Keratinocyte (primary cell): ENCODE measurements at regions not wholly inside any gene's neighbourhood (a gene's known extent, or its start where the extent isn't known, plus 50 kb on each side); places are given as distances from the start of the nearest gene placed in this dataset.

ENCODE experiments used
- DNase-seq: peaks from one replicate; pipeline ENCODE4 v3.0.0-alpha.2; 2011; ENCODE audit warnings: low read depth, missing footprints, low spot score
- FAIRE-seq: peaks from 2 replicates; lab custom pipeline; 2011; peaks lifted over from hg19 to GRCh38; lab: Jason Lieb, UNC
- H2AFZ ChIP-seq: 2 replicates; pipeline ENCODE4 v1.6.0; 2012; ENCODE audit warnings: low read length, control low read depth, inconsistent platforms; ENCODE audit not compliant: control insufficient read depth
- H3K27ac ChIP-seq: 2 replicates; pipeline ENCODE4 v1.5.1; 2011; ENCODE audit warnings: low read length; ENCODE audit not compliant: control insufficient read depth, insufficient read depth
- H3K27me3 ChIP-seq: 3 replicates; pipeline ENCODE4 v1.6.0; 2011; ENCODE audit warnings: low read length; ENCODE audit not compliant: control insufficient read depth, insufficient read depth; ENCODE audit errors: extremely low read depth
- H3K36me3 ChIP-seq, 2 experiments: 2 replicates in 1 of 2; 3 replicates in 1 of 2; pipeline ENCODE4 v1.5.1; 2011; ENCODE audit warnings: low read length in 2 of 2, mild to moderate bottlenecking in 1 of 2; ENCODE audit not compliant: control insufficient read depth in 2 of 2, insufficient read depth in 2 of 2; ENCODE audit errors: extremely low read depth in 1 of 2
- H3K4me1 ChIP-seq: 3 replicates; pipeline ENCODE4 v1.5.1; 2011; ENCODE audit warnings: low read length; ENCODE audit not compliant: control insufficient read depth, insufficient read depth; ENCODE audit errors: extremely low read depth
- H3K4me2 ChIP-seq: 3 replicates; pipeline ENCODE4 v1.6.0; 2011; ENCODE audit warnings: low read depth, low read length; ENCODE audit not compliant: control insufficient read depth, insufficient read depth; ENCODE audit errors: extremely low read depth
- H3K4me3 ChIP-seq, 3 experiments: fragments of 200-600 bp in 1 of 3; sonication (generic) in 1 of 3; 2 replicates in 2 of 3; 3 replicates in 1 of 3; pipeline ENCODE4 v1.5.1; 2011 to 2016; ENCODE audit warnings: low read length in 3 of 3, mild to moderate bottlenecking in 3 of 3, control low read depth in 2 of 3, inconsistent platforms in 1 of 3, low read depth in 1 of 3, mixed read lengths in 1 of 3, mixed run types in 1 of 3, moderate library complexity in 1 of 3; ENCODE audit not compliant: control insufficient read depth in 2 of 3, insufficient read depth in 2 of 3; ENCODE audit errors: extremely low read depth in 1 of 3
- H3K79me2 ChIP-seq: 2 replicates; pipeline ENCODE4 v1.6.0; 2012; ENCODE audit warnings: low read length; ENCODE audit not compliant: control insufficient read depth, insufficient read depth
- H3K9ac ChIP-seq: 3 replicates; pipeline ENCODE4 v1.6.0; 2011; ENCODE audit warnings: low read length; ENCODE audit not compliant: control insufficient read depth, insufficient read depth; ENCODE audit errors: extremely low read depth
- H3K9me1 ChIP-seq: 3 replicates; pipeline ENCODE4 v1.6.0; 2011; ENCODE audit warnings: low read length; ENCODE audit not compliant: control insufficient read depth, insufficient read depth; ENCODE audit errors: extremely low read depth
- H3K9me3 ChIP-seq: 2 replicates; pipeline ENCODE4 v1.5.1; 2012; ENCODE audit warnings: low read depth, low read length; ENCODE audit not compliant: control insufficient read depth
- H4K20me1 ChIP-seq: 3 replicates; pipeline ENCODE4 v1.6.0; 2011; ENCODE audit warnings: low read length; ENCODE audit not compliant: control insufficient read depth, insufficient read depth; ENCODE audit errors: extremely low read depth
- CTCF ChIP-seq, 3 experiments: IDR thresholded peaks in 1 of 3; conservative IDR thresholded peaks in 1 of 3; optimal IDR thresholded peaks in 1 of 3; 2 replicates in 2 of 3; 3 replicates in 1 of 3; pipeline versions ENCODE3 to v1.5.1; 2011; ENCODE audit warnings: low read length in 3 of 3, mild to moderate bottlenecking in 3 of 3, moderate library complexity in 2 of 3, control low read depth in 1 of 3, inconsistent platforms in 1 of 3; ENCODE audit not compliant: insufficient read depth in 2 of 3; ENCODE audit errors: extremely low read depth in 1 of 3
- EZH2 ChIP-seq: IDR thresholded peaks from one replicate; pipeline ENCODE4 v1.6.1; 2012; ENCODE audit warnings: inconsistent platforms, mild to moderate bottlenecking, low read length, moderate library complexity
- dilution Hi-C: fragments of 300-500 bp; cut with MboI; formaldehyde crosslinking; loops from one replicate; pipeline ENCODE4 v1.7.0; 2020; ENCODE audit warnings: low sequenced_read_pairs; ENCODE audit not compliant: extremely low pct_ligation_motif_present

- no peaks in the 10 kb centered on the region for H3K79me2 ChIP-seq
- no peaks in the 10 kb centered on the region for H4K20me1 ChIP-seq
- no peaks in the 10 kb centered on the region for H3K36me3 ChIP-seq
- no peak for TF ChIP-seq CTCF (optimal IDR thresholded peaks at IDR 0.05 in 1 of 3, IDR thresholded peaks at IDR 0.05 in 1 of 3, conservative IDR thresholded peaks at IDR 0.05 in 1 of 3; ENCODE audit: extremely low read depth in 1 of 3, insufficient read depth in 2 of 3, low read length in 3 of 3)
- TF ChIP-seq EZH2, result no peak
- H3K9ac ChIP-seq, result no peak overlapping the region
- no peak overlapping the region for H3K27ac ChIP-seq
- H3K27me3 ChIP-seq, result no peaks in the 10 kb centered on the region
- dilution Hi-C loops, result no loop called here
- H3K4me1 ChIP-seq, result no peaks in the 10 kb centered on the region
- DNase-seq (no peak), FAIRE-seq (no peak)
- H3K9me3 ChIP-seq, result no peaks in the 10 kb centered on the region
- H3K4me3 ChIP-seq, result no peak overlapping the region
- no peak overlapping the region for H2AFZ ChIP-seq
- no peaks in the 10 kb centered on the region for H3K9me1 ChIP-seq
- no peak overlapping the region for H3K4me2 ChIP-seq
Observed at GRCh38 chr17:69884846-69885245, 190.2 kb upstream of the KCNJ16 start.

GRCh38 chr17:69898601-69899000 lies 176.4 kb upstream of the KCNJ16 start:
- Histone ChIP-seq H3K9me3 (no peaks in the 10 kb centered on the region), H3K4me2 (no peak overlapping the region), H3K4me3 (no peak overlapping the region), H3K9me1 (no peaks in the 10 kb centered on the region), H3K36me3 (no peaks in the 10 kb centered on the region), H4K20me1 (no peaks in the 10 kb centered on the region), H3K4me1 (no peaks in the 10 kb centered on the region), H3K79me2 (no peaks in the 10 kb centered on the region), H3K27ac (no peak overlapping the region), H3K27me3 (no peaks in the 10 kb centered on the region), H2AFZ (no peak overlapping the region), H3K9ac (no peak overlapping the region)
- TF ChIP-seq EZH2 (no peak), CTCF (optimal IDR thresholded peaks at IDR 0.05 in 1 of 3, IDR thresholded peaks at IDR 0.05 in 1 of 3, conservative IDR thresholded peaks at IDR 0.05 in 1 of 3; ENCODE audit: extremely low read depth in 1 of 3, insufficient read depth in 2 of 3, low read length in 3 of 3) (no peak)
- dilution Hi-C loops, result no loop called here
- DNase-seq, result no peak
- FAIRE-seq, result no peak
